ENCODE measurements at regions not wholly inside any gene's neighbourhood (a gene's known extent, or its start where the extent isn't known, plus 50 kb on each side); places are given as distances from the start of the nearest gene placed in this dataset.

DNA sequence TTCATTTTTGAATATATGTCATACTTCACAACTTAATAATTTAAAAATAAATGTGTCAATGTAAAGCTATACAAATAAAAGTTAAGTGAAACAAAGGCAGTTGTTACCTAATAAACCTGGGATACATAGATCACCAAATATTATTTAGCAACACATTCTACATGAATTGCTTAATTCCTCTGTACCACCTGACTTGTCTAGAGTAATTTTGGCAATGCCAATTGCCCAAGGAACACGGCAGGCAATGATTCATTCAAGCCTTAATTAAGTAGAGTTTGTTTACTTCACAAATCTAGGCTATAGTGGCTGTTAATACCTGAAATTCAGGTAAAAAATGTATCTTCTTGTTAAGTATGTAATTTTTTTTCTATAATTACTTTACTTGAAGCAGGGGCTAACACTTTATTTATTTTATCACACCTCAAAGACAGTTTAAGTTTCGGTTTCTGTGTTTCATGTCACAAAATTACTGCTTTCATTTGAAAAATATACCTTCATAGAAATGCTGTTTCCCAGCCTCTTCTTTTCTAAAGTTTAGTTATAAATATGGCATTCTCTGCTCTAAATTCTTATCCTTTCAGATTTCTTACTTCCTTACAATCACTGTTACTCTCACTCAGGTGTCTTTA, 705.7 kb downstream of the SLITRK5 start:
- Mint-ChIP-seq H3K27ac (no peak overlapping the region), H3K27me3 (no peaks in the 10 kb centered on the region), H3K4me3 (no peak overlapping the region), H3K4me1 (no peaks in the 10 kb centered on the region), H3K36me3 (ENCODE audit: low read depth) (no peaks in the 10 kb centered on the region), H3K9me3 (peaks cover 3% of the 10 kb centered on the region)
- DNase-seq, result no peak
- intact Hi-C loops (cut with micrococcal nuclease), result no loop called here
- ChIA-PET POLR2A (no interaction called here), CTCF (no interaction called here)
- ATAC-seq (ENCODE audit: low read depth), result no peak
- TF ChIP-seq CTCF (IDR thresholded peaks at IDR 0.05), result no peak

- no peaks in the 10 kb centered on the region for H3K27me3 Mint-ChIP-seq
- ChIA-PET POLR2A (no interaction called here), CTCF (no interaction called here)
- H3K4me3 Mint-ChIP-seq, result no peak overlapping the region
- no peaks in the 10 kb centered on the region for H3K4me1 Mint-ChIP-seq
- H3K27ac Mint-ChIP-seq, result no peak overlapping the region
- intact Hi-C loops (cut with micrococcal nuclease), result no loop called here
- H3K36me3 Mint-ChIP-seq (ENCODE audit: low read depth), result no peaks in the 10 kb centered on the region
- no peak for TF ChIP-seq CTCF (IDR thresholded peaks at IDR 0.05)
- ATAC-seq (ENCODE audit: low read depth), result no peak
- peaks cover 3% of the 10 kb centered on the region for H3K9me3 Mint-ChIP-seq
- DNase-seq, result no peak
These were observed 706.7 kb downstream of the SLITRK5 start for GRCh38 chr13:88377852-88378251.

DNA sequence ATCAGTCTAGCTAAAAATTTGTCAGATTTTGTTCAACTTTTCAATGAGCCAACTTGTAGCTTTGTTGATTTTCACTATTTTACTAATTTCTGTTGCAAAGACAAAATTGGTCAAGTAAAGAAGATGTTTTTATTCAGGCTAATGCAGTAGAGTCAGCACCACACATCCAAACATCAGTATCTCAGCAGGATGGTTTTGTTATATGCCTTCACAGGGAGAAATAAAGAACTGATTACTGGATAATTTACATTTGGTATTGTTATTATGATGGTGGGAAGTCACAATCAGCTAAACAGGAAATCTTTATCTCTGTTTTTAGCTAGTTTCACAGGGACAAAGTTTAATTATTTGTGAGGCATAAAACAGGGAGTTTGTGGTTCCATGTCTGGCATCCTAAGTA, 713.4 kb downstream of the SLITRK5 start:
- CTCF ChIA-PET, result no interaction called here
- H3K9me3 Mint-ChIP-seq, result no peaks in the 10 kb centered on the region
- no peak for TF ChIP-seq CTCF (IDR thresholded peaks at IDR 0.05)

GRCh38 chr13:88395804-88396203, 724.6 kb downstream of the SLITRK5 start:
- intact Hi-C loops (cut with micrococcal nuclease), result no loop called here
- ChIA-PET CTCF (no interaction called here), POLR2A (no interaction called here)
- H3K36me3 Mint-ChIP-seq (ENCODE audit: low read depth), result no peaks in the 10 kb centered on the region
- ATAC-seq (ENCODE audit: low read depth) (no peak), DNase-seq (no peak)
- no peak overlapping the region for H3K27ac Mint-ChIP-seq
- TF ChIP-seq CTCF (IDR thresholded peaks at IDR 0.05), result no peak
- H3K9me3 Mint-ChIP-seq, result peaks cover 16% of the 10 kb centered on the region
- H3K4me1 Mint-ChIP-seq, result no peaks in the 10 kb centered on the region
- no peaks in the 10 kb centered on the region for H3K27me3 Mint-ChIP-seq
- no peak overlapping the region for H3K4me3 Mint-ChIP-seq

More for the DNA sequence above, 713.4 kb downstream of the SLITRK5 start:
- Mint-ChIP-seq H3K36me3 (ENCODE audit: low read depth) (no peaks in the 10 kb centered on the region), H3K4me1 (no peaks in the 10 kb centered on the region), H3K27ac (no peak overlapping the region), H3K27me3 (no peaks in the 10 kb centered on the region), H3K4me3 (no peak overlapping the region)
- intact Hi-C loops (cut with micrococcal nuclease), result no loop called here
- ATAC-seq (ENCODE audit: low read depth) (no peak), DNase-seq (no peak)
- POLR2A ChIA-PET, result no interaction called here

- POLR2A ChIA-PET, result no interaction called here
- Mint-ChIP-seq H3K9me3 (peaks cover 6% of the 10 kb centered on the region), H3K27ac (no peak overlapping the region), H3K36me3 (ENCODE audit: low read depth) (no peaks in the 10 kb centered on the region), H3K4me3 (no peak overlapping the region), H3K4me1 (no peaks in the 10 kb centered on the region), H3K27me3 (no peaks in the 10 kb centered on the region)
- CTCF ChIA-PET, result no interaction called here
- no peak for ATAC-seq (ENCODE audit: low read depth)
- no peak for DNase-seq
- intact Hi-C loops (cut with micrococcal nuclease), result no loop called here
- no peak for TF ChIP-seq CTCF (IDR thresholded peaks at IDR 0.05)
These were observed 740.5 kb downstream of the SLITRK5 start for GRCh38 chr13:88411696-88412095.
